DOHH2 (cell line): ENCODE measurements at regions not wholly inside any gene's neighbourhood (a gene's known extent, or its start where the extent isn't known, plus 50 kb on each side); places are given as distances from the start of the nearest gene placed in this dataset.

ENCODE experiments used
- EZH2phosphoT487 ChIP-seq: fragments of 200-600 bp; sonication (generic); IDR thresholded peaks from 2 replicates; pipeline ENCODE4 v1.6.1; 2017; ENCODE audit warnings: borderline replicate concordance, mild to moderate bottlenecking, antibody characterized with exemption, low read length, moderate library complexity, mixed read lengths
- TF ChIP-seq, protein P1 (sequence below): fragments of 200-600 bp; sonication (generic); IDR thresholded peaks from one replicate; pipeline ENCODE4 v1.5.1; 2014; ENCODE audit warnings: antibody characterized with exemption, mild to moderate bottlenecking, low read depth, low read length; ENCODE audit not compliant: poor library complexity, severe bottlenecking

DNA sequence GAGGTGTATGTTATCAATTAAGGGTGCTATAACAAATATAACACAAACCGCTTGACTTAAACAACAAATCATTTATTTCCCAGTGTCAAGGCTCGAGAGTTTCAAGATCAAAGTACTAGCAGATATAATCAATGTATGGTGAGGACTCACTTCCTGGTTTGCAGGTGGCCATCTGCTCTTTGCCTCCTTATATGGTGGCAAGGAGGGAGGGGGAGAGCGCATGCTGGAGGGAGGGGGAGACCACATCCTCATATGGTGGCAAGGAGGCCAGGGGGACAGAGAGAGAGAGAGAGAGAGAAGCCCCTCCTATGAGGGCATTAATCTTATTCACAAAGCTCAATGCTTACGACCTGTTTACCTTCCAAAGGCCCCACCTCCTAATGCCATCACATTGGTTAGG is 372.3 kb upstream of the SPOCK3 start:
- TF ChIP-seq, protein P1, sequence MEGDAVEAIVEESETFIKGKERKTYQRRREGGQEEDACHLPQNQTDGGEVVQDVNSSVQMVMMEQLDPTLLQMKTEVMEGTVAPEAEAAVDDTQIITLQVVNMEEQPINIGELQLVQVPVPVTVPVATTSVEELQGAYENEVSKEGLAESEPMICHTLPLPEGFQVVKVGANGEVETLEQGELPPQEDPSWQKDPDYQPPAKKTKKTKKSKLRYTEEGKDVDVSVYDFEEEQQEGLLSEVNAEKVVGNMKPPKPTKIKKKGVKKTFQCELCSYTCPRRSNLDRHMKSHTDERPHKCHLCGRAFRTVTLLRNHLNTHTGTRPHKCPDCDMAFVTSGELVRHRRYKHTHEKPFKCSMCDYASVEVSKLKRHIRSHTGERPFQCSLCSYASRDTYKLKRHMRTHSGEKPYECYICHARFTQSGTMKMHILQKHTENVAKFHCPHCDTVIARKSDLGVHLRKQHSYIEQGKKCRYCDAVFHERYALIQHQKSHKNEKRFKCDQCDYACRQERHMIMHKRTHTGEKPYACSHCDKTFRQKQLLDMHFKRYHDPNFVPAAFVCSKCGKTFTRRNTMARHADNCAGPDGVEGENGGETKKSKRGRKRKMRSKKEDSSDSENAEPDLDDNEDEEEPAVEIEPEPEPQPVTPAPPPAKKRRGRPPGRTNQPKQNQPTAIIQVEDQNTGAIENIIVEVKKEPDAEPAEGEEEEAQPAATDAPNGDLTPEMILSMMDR: no peak
- no peak for TF ChIP-seq EZH2phosphoT487
